Left ventricle myocardium superior (tissue), 1 donor: ENCODE measurements at regions not wholly inside any gene's neighbourhood (a gene's known extent, or its start where the extent isn't known, plus 50 kb on each side); places are given as distances from the start of the nearest gene placed in this dataset.
"Not testable (repeated sequence)": the region's sequence is repeated elsewhere in the genome, so short reads cannot be mapped to it uniquely, and the experiment has no call there.

Source experiments
- ATAC-seq: fragments of 200-7000 bp; cut with Tn5 transposase; one replicate; pipeline ENCODE4 v1.9.1; 2020; ENCODE audit warnings: mild to moderate bottlenecking, moderate library complexity
- DNase-seq: peaks from one replicate; pipeline ENCODE4 v3.0.0-alpha.2; 2020
- intact Hi-C: fragments of 100-400 bp; cut with micrococcal nuclease; formaldehyde crosslinking; loops from one replicate; pipeline ENCODE4 v1.11.0; 2022
- donor health status: DM: no; HTN: yes; CAD: no; lungs with severe emphysema.

GRCh38 chr1:21385022-21385421 lies 54.9 kb upstream of the NBPF3 start:
- DNase-seq: no peak
- ATAC-seq: no peak
- intact Hi-C loops: no loop called here

GRCh38 chr1:21384620-21385019 lies 55.3 kb upstream of the NBPF3 start:
- no peak for ATAC-seq
- no peak for DNase-seq
- intact Hi-C loops: no loop called here

- ATAC-seq (no peak), DNase-seq (no peak)
- intact Hi-C loops: no loop called here
These were observed 56.0 kb upstream of the NBPF3 start for GRCh38 chr1:21383785-21384401.

GRCh38 chr1:21381354-21381753 lies 58.6 kb upstream of the NBPF3 start:
- intact Hi-C loops: no loop called here
- ATAC-seq (peak; percentile 66), DNase-seq (no peak)

GRCh38 chr1:21380147-21380546 lies 59.8 kb upstream of the NBPF3 start:
- intact Hi-C loops, ATAC-seq, DNase-seq: not testable (repeated sequence)

- ATAC-seq: no peak
- DNase-seq: no peak
- intact Hi-C loops: no loop called here
These were observed 60.4 kb upstream of the NBPF3 start for GRCh38 chr1:21379571-21379970.

GRCh38 chr1:21378705-21379494 lies 61.0 kb upstream of the NBPF3 start:
- ATAC-seq: no peak
- intact Hi-C loops: no loop called here

GRCh38 chr1:21372383-21372782 lies 67.6 kb upstream of the NBPF3 start:
- intact Hi-C loops: no loop called here
- ATAC-seq: no peak

More at GRCh38 chr1:21378705-21379494, 61.0 kb upstream of the NBPF3 start:
- no peak for DNase-seq

GRCh38 chr1:21369905-21370304 lies 70.0 kb upstream of the NBPF3 start:
- ATAC-seq (no peak), DNase-seq (no peak)
- intact Hi-C loops: loop anchor here (5.0 kb wide), 1 partner anchor 138 kb away; no protein-coding TSS in a partner anchor

More at GRCh38 chr1:21372383-21372782, 67.6 kb upstream of the NBPF3 start:
- DNase-seq: no peak

GRCh38 chr1:21368515-21369289 lies 71.2 kb upstream of the NBPF3 start:
- DNase-seq (peak; percentile 85), ATAC-seq (peak; percentile 96)

GRCh38 chr1:21367973-21368514 lies 71.9 kb upstream of the NBPF3 start:
- not testable (repeated sequence) for DNase-seq, ATAC-seq
- intact Hi-C loops: loop anchor here (5.0 kb wide), 1 partner anchor 136 kb away; no protein-coding TSS in a partner anchor

More at GRCh38 chr1:21368515-21369289, 71.2 kb upstream of the NBPF3 start:
- intact Hi-C loops: loop anchor here (5.0 kb wide), 1 partner anchor 136 kb away; no protein-coding TSS in a partner anchor

- intact Hi-C loops: loop anchor here (5.0 kb wide), 1 partner anchor 134 kb away; no protein-coding TSS in a partner anchor
- DNase-seq (no peak), ATAC-seq (no peak)
These were observed 73.6 kb upstream of the NBPF3 start for GRCh38 chr1:21366288-21366687.

- DNase-seq (no peak), ATAC-seq (no peak)
- intact Hi-C loops: loop anchor here (5.0 kb wide), 1 partner anchor 133 kb away; no protein-coding TSS in a partner anchor
These were observed 74.8 kb upstream of the ECE1 start for GRCh38 chr1:21365036-21365435.

GRCh38 chr1:21362096-21362495 lies 71.8 kb upstream of the ECE1 start:
- intact Hi-C loops: no loop called here
- DNase-seq: no peak
- ATAC-seq: no peak

GRCh38 chr1:21361506-21361905 lies 71.2 kb upstream of the ECE1 start:
- no peak for DNase-seq
- intact Hi-C loops: no loop called here
- ATAC-seq: no peak

GRCh38 chr1:21357161-21357560 lies 66.9 kb upstream of the ECE1 start:
- DNase-seq (no peak), ATAC-seq (no peak)
- intact Hi-C loops: no loop called here

- intact Hi-C loops: no loop called here
- DNase-seq (no peak), ATAC-seq (no peak)
These were observed 65.7 kb upstream of the ECE1 start for GRCh38 chr1:21355956-21356355.

GRCh38 chr1:21352586-21352985 lies 62.3 kb upstream of the ECE1 start:
- DNase-seq (no peak), ATAC-seq (no peak)
- intact Hi-C loops: no loop called here

- intact Hi-C loops: no loop called here
- DNase-seq (no peak), ATAC-seq (no peak)
These were observed 61.6 kb upstream of the ECE1 start for GRCh38 chr1:21351901-21352300.
